DOHH2 (cell line): ENCODE measurements at regions not wholly inside any gene's neighbourhood (a gene's known extent, or its start where the extent isn't known, plus 50 kb on each side); places are given as distances from the start of the nearest gene placed in this dataset.
"Not testable (repeated sequence)": the region's sequence is repeated elsewhere in the genome, so short reads cannot be mapped to it uniquely, and the experiment has no call there.

Source experiments
- EZH2phosphoT487 ChIP-seq: fragments of 200-600 bp; sonication (generic); IDR thresholded peaks from 2 replicates; pipeline ENCODE4 v1.6.1; 2017; ENCODE audit warnings: borderline replicate concordance, mild to moderate bottlenecking, antibody characterized with exemption, low read length, moderate library complexity, mixed read lengths
- TF ChIP-seq, protein P1 (sequence below): fragments of 200-600 bp; sonication (generic); IDR thresholded peaks from one replicate; pipeline ENCODE4 v1.5.1; 2014; ENCODE audit warnings: antibody characterized with exemption, mild to moderate bottlenecking, low read depth, low read length; ENCODE audit not compliant: poor library complexity, severe bottlenecking

DNA sequence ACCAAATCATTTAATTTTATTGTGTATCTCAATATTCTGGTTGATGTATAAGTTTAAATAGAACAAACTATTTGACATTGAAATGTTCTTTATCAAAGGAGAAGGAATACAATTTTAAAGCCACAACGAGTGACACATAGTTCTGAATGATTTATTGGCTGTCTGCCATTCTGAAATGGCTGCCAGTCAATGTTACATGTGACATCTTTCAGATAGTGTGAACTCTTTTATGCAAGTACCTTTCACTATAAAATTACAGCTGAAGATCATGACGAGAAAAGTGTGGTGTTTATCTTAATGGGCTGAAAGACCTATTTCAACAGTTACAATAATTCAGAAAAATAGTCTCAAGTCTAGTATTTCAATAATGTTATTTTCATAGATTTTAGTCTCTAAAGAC lies 268.6 kb upstream of the ZNF322 start:
- TF ChIP-seq, protein P1, sequence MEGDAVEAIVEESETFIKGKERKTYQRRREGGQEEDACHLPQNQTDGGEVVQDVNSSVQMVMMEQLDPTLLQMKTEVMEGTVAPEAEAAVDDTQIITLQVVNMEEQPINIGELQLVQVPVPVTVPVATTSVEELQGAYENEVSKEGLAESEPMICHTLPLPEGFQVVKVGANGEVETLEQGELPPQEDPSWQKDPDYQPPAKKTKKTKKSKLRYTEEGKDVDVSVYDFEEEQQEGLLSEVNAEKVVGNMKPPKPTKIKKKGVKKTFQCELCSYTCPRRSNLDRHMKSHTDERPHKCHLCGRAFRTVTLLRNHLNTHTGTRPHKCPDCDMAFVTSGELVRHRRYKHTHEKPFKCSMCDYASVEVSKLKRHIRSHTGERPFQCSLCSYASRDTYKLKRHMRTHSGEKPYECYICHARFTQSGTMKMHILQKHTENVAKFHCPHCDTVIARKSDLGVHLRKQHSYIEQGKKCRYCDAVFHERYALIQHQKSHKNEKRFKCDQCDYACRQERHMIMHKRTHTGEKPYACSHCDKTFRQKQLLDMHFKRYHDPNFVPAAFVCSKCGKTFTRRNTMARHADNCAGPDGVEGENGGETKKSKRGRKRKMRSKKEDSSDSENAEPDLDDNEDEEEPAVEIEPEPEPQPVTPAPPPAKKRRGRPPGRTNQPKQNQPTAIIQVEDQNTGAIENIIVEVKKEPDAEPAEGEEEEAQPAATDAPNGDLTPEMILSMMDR = not testable (repeated sequence)
- not testable (repeated sequence) for TF ChIP-seq EZH2phosphoT487
